DND-41 (cell line): ENCODE measurements at regions not wholly inside any gene's neighbourhood (a gene's known extent, or its start where the extent isn't known, plus 50 kb on each side); places are given as distances from the start of the nearest gene placed in this dataset.

Experiments used
- CTCF ChIP-seq: IDR thresholded peaks from 2 replicates; pipeline ENCODE4 v1.5.1; 2012; ENCODE audit warnings: borderline replicate concordance, low read length, moderate library complexity, mild to moderate bottlenecking; ENCODE audit not compliant: poor library complexity, severe bottlenecking; ENCODE audit errors: extremely low read depth
- EZH2 ChIP-seq: IDR thresholded peaks from 3 replicates; pipeline ENCODE4 v1.6.1; 2012; ENCODE audit warnings: borderline replicate concordance, low read depth, mild to moderate bottlenecking, moderate library complexity, low read length, inconsistent platforms; ENCODE audit not compliant: severe bottlenecking

- no peak for TF ChIP-seq CTCF
- TF ChIP-seq EZH2: no peak
Observed at GRCh38 chr6:50449128-50449527, 264.2 kb upstream of the TFAP2D start.
